Spleen (tissue), 11 donors: ENCODE measurements at regions not wholly inside any gene's neighbourhood (a gene's known extent, or its start where the extent isn't known, plus 50 kb on each side); places are given as distances from the start of the nearest gene placed in this dataset.

Source experiments
- DNase-seq: peaks from one replicate; pipeline ENCODE4 v3.0.0-alpha.2; 2020
- H3K27ac ChIP-seq, 8 donors: fragments of 200-600 bp; sonication (generic) in 7 of 8; 1 replicate in 4 of 8; 2 replicates in 4 of 8; pipeline versions ENCODE4 v1.5.0 to v1.8.0; 2016 to 2021; ENCODE audit warnings: inconsistent platforms in 4 of 8, mild to moderate bottlenecking in 4 of 8, moderate library complexity in 1 of 8
- H3K27me3 ChIP-seq, 7 donors: fragments of 200-600 bp; sonication (generic) in 6 of 7; replicated peaks in 1 of 7; 1 replicate in 4 of 7; 2 replicates in 3 of 7; pipeline versions ENCODE4 v1.5.0 to v1.8.0; 2016 to 2021; ENCODE audit warnings: inconsistent platforms in 3 of 7, mild to moderate bottlenecking in 1 of 7
- H3K36me3 ChIP-seq, 6 donors: fragments of 200-600 bp; sonication (generic) in 5 of 6; 1 replicate in 4 of 6; 2 replicates in 2 of 6; pipeline versions ENCODE4 v1.5.0 to v1.8.0; 2016 to 2021; ENCODE audit warnings: inconsistent platforms in 2 of 6
- H3K4me1 ChIP-seq, 6 donors: fragments of 200-600 bp; sonication (generic) in 5 of 6; 1 replicate in 3 of 6; 2 replicates in 3 of 6; pipeline versions ENCODE4 v1.5.0 to v1.8.0; 2016 to 2021; ENCODE audit warnings: inconsistent platforms in 3 of 6
- H3K4me3 ChIP-seq, 8 donors: fragments of 200-600 bp; sonication (generic) in 7 of 8; 1 replicate in 4 of 8; 2 replicates in 4 of 8; pipeline versions ENCODE4 v1.5.0 to v1.8.0; 2016 to 2021; ENCODE audit warnings: inconsistent platforms in 4 of 8, mild to moderate bottlenecking in 4 of 8, moderate library complexity in 2 of 8
- H3K9me3 ChIP-seq, 8 donors: fragments of 200-600 bp; sonication (generic) in 7 of 8; 1 replicate in 4 of 8; 2 replicates in 4 of 8; pipeline versions ENCODE4 v1.5.0 to v1.8.0; 2016 to 2021; ENCODE audit warnings: inconsistent platforms in 4 of 8
- CTCF ChIP-seq, 11 experiments: fragments of 200-600 bp in 7 of 11; fragments of 450-650 bp in 4 of 11; sonication (generic) in 4 of 11; IDR thresholded peaks in 8 of 11; conservative IDR thresholded peaks in 3 of 11; 1 replicate in 7 of 11; 2 replicates in 4 of 11; pipeline versions ENCODE4 v1.4.0 to v1.8.0; 2016 to 2021; ENCODE audit warnings: antibody characterized with exemption in 11 of 11, inconsistent platforms in 4 of 11, mild to moderate bottlenecking in 1 of 11
- POLR2A ChIP-seq, 3 donors: fragments of 450-650 bp; IDR thresholded peaks; one replicate each; pipeline ENCODE4 v1.5.1; 2017; ENCODE audit warnings: antibody characterized with exemption in 3 of 3, mild to moderate bottlenecking in 1 of 3
- POLR2AphosphoS5 ChIP-seq, 3 donors: sonication (generic); formaldehyde crosslinking; IDR thresholded peaks; one replicate each; pipeline ENCODE4 v1.5.1; 2017; ENCODE audit warnings: antibody characterized with exemption in 3 of 3
- WGBS, 5 donors: extraction: QIAGEN DNeasy Blood & Tissue Kit in 3 of 5; methylation state at CpG; one replicate each; pipeline versions ENCODE4 v1.1.5 to v1.1.7; 2013 to 2018; 5-methylcytosine and 5-hydroxymethylcytosine counted together
- intact Hi-C: fragments of 100-400 bp; cut with DNase I; formaldehyde crosslinking; loops from one replicate; pipeline ENCODE4 v1.15.0; 2023; ENCODE audit warnings: low total_unique reads
- donor health status: healthy with polysubstance abuse.
- donor health status: DM: no; HTN: no; CAD: no; lungs with moderate emphysema.
- donor health status: DM: no; HTN: no; CAD: no.
- donor health status: Bipolar disorder and iron deficiency.
- donor health status: healthy.
- donor health status: DM: no; HTN: no; CAD: no.
- donor health status: DM: yes; HTN: yes; CAD: no.

- no peak for TF ChIP-seq POLR2AphosphoS5 (IDR thresholded peaks at IDR 0.05)
- no peak for TF ChIP-seq POLR2A (IDR thresholded peaks at IDR 0.05)
- no peak for TF ChIP-seq CTCF (IDR thresholded peaks at IDR 0.05 in 8 of 11, conservative IDR thresholded peaks at IDR 0.05 in 3 of 11)
- DNase-seq, result no peak
- no peak overlapping the region for H3K4me3 ChIP-seq
- intact Hi-C loops, result loop anchor here (10.0 kb wide), 1 partner anchor 85 kb away; no protein-coding TSS in a partner anchor
- H3K27ac ChIP-seq, result no peak overlapping the region
- H3K9me3 ChIP-seq, result no peaks in the 10 kb centered on the region
- 74 to 92% (median 87%) methylated on average over 4 of the region's 4 CpGs for WGBS, 5 donors
- no peaks in the 10 kb centered on the region for H3K4me1 ChIP-seq
- no peaks in the 10 kb centered on the region for H3K27me3 ChIP-seq
- H3K36me3 ChIP-seq, result no peaks in the 10 kb centered on the region
Observed at GRCh38 chr2:65539633-65540032, 107.2 kb upstream of the SPRED2 start.

- intact Hi-C loops, result loop anchor here (10.0 kb wide), 1 partner anchor 83 kb away; no protein-coding TSS in a partner anchor
- H3K4me3 ChIP-seq, result no peak overlapping the region
- no peaks in the 10 kb centered on the region for H3K4me1 ChIP-seq
- TF ChIP-seq POLR2A (IDR thresholded peaks at IDR 0.05) (no peak), CTCF (IDR thresholded peaks at IDR 0.05 in 8 of 11, conservative IDR thresholded peaks at IDR 0.05 in 3 of 11) (no peak), POLR2AphosphoS5 (IDR thresholded peaks at IDR 0.05) (no peak)
- H3K27me3 ChIP-seq, result no peaks in the 10 kb centered on the region
- H3K27ac ChIP-seq, result no peak overlapping the region
- no peaks in the 10 kb centered on the region for H3K36me3 ChIP-seq
- no peaks in the 10 kb centered on the region for H3K9me3 ChIP-seq
- 84 to 92% (median 90%) methylated on average over 7 of the region's 7 CpGs for WGBS, 5 donors
- no peak for DNase-seq
Observed at GRCh38 chr2:65537651-65538385, 105.4 kb upstream of the SPRED2 start.

- Histone ChIP-seq H3K36me3 (no peaks in the 10 kb centered on the region), H3K27ac (no peak overlapping the region), H3K4me1 (no peaks in the 10 kb centered on the region), H3K27me3 (no peaks in the 10 kb centered on the region), H3K9me3 (no peaks in the 10 kb centered on the region), H3K4me3 (no peak overlapping the region)
- DNase-seq, result no peak
- intact Hi-C loops, result loop anchor here (10.0 kb wide), 1 partner anchor 82 kb away; no protein-coding TSS in a partner anchor
- no peak for TF ChIP-seq POLR2AphosphoS5 (IDR thresholded peaks at IDR 0.05)
- TF ChIP-seq POLR2A (IDR thresholded peaks at IDR 0.05), result no peak
- no peak for TF ChIP-seq CTCF (IDR thresholded peaks at IDR 0.05 in 8 of 11, conservative IDR thresholded peaks at IDR 0.05 in 3 of 11)
- 64 to 76% (median 75%) methylated on average over 4 of the region's 4 CpGs for WGBS, 5 donors
Observed at GRCh38 chr2:65536596-65536995, 104.2 kb upstream of the SPRED2 start.

- no peak for DNase-seq
- Histone ChIP-seq H3K9me3 (no peaks in the 10 kb centered on the region), H3K4me1 (no peaks in the 10 kb centered on the region), H3K27ac (no peak overlapping the region), H3K27me3 (no peaks in the 10 kb centered on the region), H3K4me3 (no peak overlapping the region), H3K36me3 (no peaks in the 10 kb centered on the region)
- 88 to 95% (median 89%) methylated on average over 4 of the region's 4 CpGs for WGBS, 5 donors
- no peak for TF ChIP-seq POLR2AphosphoS5 (IDR thresholded peaks at IDR 0.05)
- no peak for TF ChIP-seq POLR2A (IDR thresholded peaks at IDR 0.05)
- no peak for TF ChIP-seq CTCF (IDR thresholded peaks at IDR 0.05 in 8 of 11, conservative IDR thresholded peaks at IDR 0.05 in 3 of 11)
- intact Hi-C loops, result loop anchor here (10.0 kb wide), 1 partner anchor 78 kb away; no protein-coding TSS in a partner anchor
Observed at GRCh38 chr2:65532937-65533336, 100.5 kb upstream of the SPRED2 start.
